DOHH2 (cell line): ENCODE measurements at regions not wholly inside any gene's neighbourhood (a gene's known extent, or its start where the extent isn't known, plus 50 kb on each side); places are given as distances from the start of the nearest gene placed in this dataset.

ENCODE experiments used
- EZH2phosphoT487 ChIP-seq: fragments of 200-600 bp; sonication (generic); IDR thresholded peaks from 2 replicates; pipeline ENCODE4 v1.6.1; 2017; ENCODE audit warnings: borderline replicate concordance, mild to moderate bottlenecking, antibody characterized with exemption, low read length, moderate library complexity, mixed read lengths
- TF ChIP-seq, protein P1 (sequence below): fragments of 200-600 bp; sonication (generic); IDR thresholded peaks from one replicate; pipeline ENCODE4 v1.5.1; 2014; ENCODE audit warnings: antibody characterized with exemption, mild to moderate bottlenecking, low read depth, low read length; ENCODE audit not compliant: poor library complexity, severe bottlenecking

GRCh38 chr13:97124915-97125809 lies 97.0 kb upstream of the MBNL2 start:
- TF ChIP-seq, protein P1, sequence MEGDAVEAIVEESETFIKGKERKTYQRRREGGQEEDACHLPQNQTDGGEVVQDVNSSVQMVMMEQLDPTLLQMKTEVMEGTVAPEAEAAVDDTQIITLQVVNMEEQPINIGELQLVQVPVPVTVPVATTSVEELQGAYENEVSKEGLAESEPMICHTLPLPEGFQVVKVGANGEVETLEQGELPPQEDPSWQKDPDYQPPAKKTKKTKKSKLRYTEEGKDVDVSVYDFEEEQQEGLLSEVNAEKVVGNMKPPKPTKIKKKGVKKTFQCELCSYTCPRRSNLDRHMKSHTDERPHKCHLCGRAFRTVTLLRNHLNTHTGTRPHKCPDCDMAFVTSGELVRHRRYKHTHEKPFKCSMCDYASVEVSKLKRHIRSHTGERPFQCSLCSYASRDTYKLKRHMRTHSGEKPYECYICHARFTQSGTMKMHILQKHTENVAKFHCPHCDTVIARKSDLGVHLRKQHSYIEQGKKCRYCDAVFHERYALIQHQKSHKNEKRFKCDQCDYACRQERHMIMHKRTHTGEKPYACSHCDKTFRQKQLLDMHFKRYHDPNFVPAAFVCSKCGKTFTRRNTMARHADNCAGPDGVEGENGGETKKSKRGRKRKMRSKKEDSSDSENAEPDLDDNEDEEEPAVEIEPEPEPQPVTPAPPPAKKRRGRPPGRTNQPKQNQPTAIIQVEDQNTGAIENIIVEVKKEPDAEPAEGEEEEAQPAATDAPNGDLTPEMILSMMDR: no peak
- TF ChIP-seq EZH2phosphoT487: no peak
